ENCODE measurements at regions not wholly inside any gene's neighbourhood (a gene's known extent, or its start where the extent isn't known, plus 50 kb on each side); places are given as distances from the start of the nearest gene placed in this dataset.
A peak's percentile ranks its signal among the peaks of the same experiment; 100 is the strongest.

- no peak overlapping the region for H3K27ac ChIP-seq (ENCODE audit: low read depth, low read length)
- H4K91ac ChIP-seq (replicated peaks; ENCODE audit: insufficient read length, low read length) = no peak overlapping the region
- no peak overlapping the region for H3K18ac ChIP-seq (ENCODE audit: extremely low read depth, low read length)
- no peak overlapping the region for H2BK15ac ChIP-seq (ENCODE audit: low read length)
- H3K23me2 ChIP-seq (ENCODE audit: low read depth, low read length) = no peaks in the 10 kb centered on the region
- DNase-seq (ENCODE audit: low read depth in 1 of 2, low spot score in 2 of 2) (no peak), FAIRE-seq (no peak)
- H3K4me1 ChIP-seq (replicated peaks in 1 of 4; ENCODE audit: control insufficient read depth in 3 of 4, insufficient read depth in 4 of 4, low read length in 3 of 4) = no peaks in the 10 kb centered on the region
- H3K56ac ChIP-seq (replicated peaks; ENCODE audit: insufficient read length, low read depth, low read length) = no peak overlapping the region
- H4K5ac ChIP-seq (ENCODE audit: insufficient read length, low read depth, low read length) = no peak overlapping the region
- no peak overlapping the region for H2BK120ac ChIP-seq (replicated peaks; ENCODE audit: low read depth, low read length)
- no peaks in the 10 kb centered on the region for H3K79me1 ChIP-seq (ENCODE audit: low read depth, low read length)
- H4K8ac ChIP-seq (ENCODE audit: extremely low read depth, insufficient read depth, low read length) = no peak overlapping the region
- no peak overlapping the region for H3K4me3 ChIP-seq (ENCODE audit: extremely low read depth in 1 of 4, insufficient read depth in 2 of 4, low read depth in 3 of 4, low read length in 4 of 4)
- H2BK20ac ChIP-seq (ENCODE audit: low read length) = no peak overlapping the region
- H3K14ac ChIP-seq (ENCODE audit: insufficient read length) = no peak overlapping the region
- no peaks in the 10 kb centered on the region for H4K20me1 ChIP-seq (replicated peaks in 1 of 2; ENCODE audit: control insufficient read depth in 1 of 2, insufficient read depth in 2 of 2, low read length in 2 of 2)
- no peak overlapping the region for H2BK5ac ChIP-seq (ENCODE audit: low read depth, low read length)
- ChIA-PET POLR2A (ENCODE audit: partially characterized antibody) (no interaction called here), CTCF (ENCODE audit: partially characterized antibody) (interaction anchor here (0.6 kb wide), 1 partner anchor 151 kb away, joined by 7 read pairs; no protein-coding TSS in a partner anchor)
- H3K36me3 ChIP-seq (ENCODE audit: control insufficient read depth in 2 of 4, insufficient read depth in 4 of 4, low read length in 3 of 4) = no peaks in the 10 kb centered on the region
- 0 out of 2 replicates have a peak overlapping the region, but pooled peaks have one; percentile 2 for H2AFZ ChIP-seq (ENCODE audit: low read length)
- no peak for TF ChIP-seq POLR2AphosphoS5 (IDR thresholded peaks at IDR 0.05; ENCODE audit: low read depth, low read length)
- no peak for TF ChIP-seq TCF12 (IDR thresholded peaks at IDR 0.05; ENCODE audit: low read depth, low read length)
- no peak for TF ChIP-seq BRCA1 (IDR thresholded peaks at IDR 0.05; ENCODE audit: low read depth, low read length)
- no peak overlapping the region for H3K4me2 ChIP-seq (ENCODE audit: insufficient read depth in 1 of 2, low read depth in 2 of 2, low read length in 2 of 2)
- no peak overlapping the region for H3K23ac ChIP-seq (ENCODE audit: insufficient read length)
- H3K27me3 ChIP-seq (replicated peaks in 1 of 4; ENCODE audit: control insufficient read depth in 3 of 4, extremely low read depth in 1 of 4, insufficient read depth in 3 of 4, low read length in 3 of 4) = no peaks in the 10 kb centered on the region
- H2BK12ac ChIP-seq (ENCODE audit: low read depth, low read length) = no peak overlapping the region
- no peak overlapping the region for H3K9ac ChIP-seq (replicated peaks in 1 of 4; ENCODE audit: extremely low read depth in 1 of 4, low read depth in 3 of 4, low read length in 3 of 4)
- 88% methylated on average over 2 of the region's 2 CpGs; no CpG with 5 or more reads in 1 of the 2 experiments for WGBS, 2 experiments (ENCODE audit: extremely low coverage in 1 of 2, insufficient coverage in 1 of 2, insufficient read length in 1 of 2, insufficient replicate concordance in 2 of 2, low coverage in 1 of 2, low lambda C conversion rate in 2 of 2, missing lambda C conversion rate in 1 of 2)
- no peak overlapping the region for H3K4ac ChIP-seq (replicated peaks; ENCODE audit: insufficient read length, low read depth, low read length)
- peaks cover 6 to 7% of the 10 kb centered on the region in 2 experiments; a peak in 2 of 4 replicates for H3K9me3 ChIP-seq (ENCODE audit: insufficient read depth in 2 of 2, low read depth in 1 of 2, low read length in 1 of 2)
- H2AK5ac ChIP-seq (ENCODE audit: low read depth, low read length) = no peak overlapping the region
- no peaks in the 10 kb centered on the region for H3K79me2 ChIP-seq (ENCODE audit: control insufficient read depth in 1 of 2, insufficient read depth in 2 of 2, low read length in 2 of 2)
These were observed 113.8 kb upstream of the SGCE start for GRCh38 chr7:94769724-94770123.

Measured in H1 (cell line).